ENCODE measurements at regions not wholly inside any gene's neighbourhood (a gene's known extent, or its start where the extent isn't known, plus 50 kb on each side); places are given as distances from the start of the nearest gene placed in this dataset.

DNA sequence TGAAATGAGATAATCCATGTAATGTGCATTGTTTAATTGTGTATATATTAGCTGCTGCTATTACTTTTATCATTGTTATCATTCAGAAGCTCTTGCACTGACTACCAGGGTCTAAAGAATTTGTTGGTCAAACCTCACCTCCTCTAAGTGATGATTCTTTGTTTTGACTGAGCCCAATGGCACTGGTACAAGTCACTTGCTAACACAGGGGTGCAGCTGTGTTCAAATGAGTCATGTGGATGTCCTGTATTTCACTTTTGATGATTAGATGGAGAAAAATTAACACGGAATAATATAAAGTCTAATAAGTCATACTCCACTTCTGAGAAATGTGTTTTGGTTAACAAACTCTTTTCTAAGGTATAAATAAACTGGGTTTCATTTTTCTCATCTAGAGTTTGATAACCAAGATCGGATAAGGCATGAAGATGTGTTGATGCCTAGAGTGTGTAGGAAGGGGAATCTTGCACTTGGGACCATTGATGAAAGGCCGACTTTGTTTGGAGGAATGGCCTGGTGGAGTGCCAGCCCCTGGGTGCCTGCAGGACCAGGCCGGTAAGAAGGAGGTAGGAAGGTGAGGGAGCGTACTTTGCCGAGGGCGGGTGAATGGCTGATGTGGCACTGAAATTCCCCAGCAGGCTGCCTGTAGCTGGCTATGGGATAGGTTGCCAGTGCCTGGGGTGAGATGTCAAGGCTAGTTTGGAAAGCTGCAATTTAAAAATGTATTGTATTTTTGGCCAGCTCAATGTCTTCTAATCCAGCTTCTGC lies 244.7 kb upstream of the ZPLD1 start:
- no peak for DNase-seq

DNA sequence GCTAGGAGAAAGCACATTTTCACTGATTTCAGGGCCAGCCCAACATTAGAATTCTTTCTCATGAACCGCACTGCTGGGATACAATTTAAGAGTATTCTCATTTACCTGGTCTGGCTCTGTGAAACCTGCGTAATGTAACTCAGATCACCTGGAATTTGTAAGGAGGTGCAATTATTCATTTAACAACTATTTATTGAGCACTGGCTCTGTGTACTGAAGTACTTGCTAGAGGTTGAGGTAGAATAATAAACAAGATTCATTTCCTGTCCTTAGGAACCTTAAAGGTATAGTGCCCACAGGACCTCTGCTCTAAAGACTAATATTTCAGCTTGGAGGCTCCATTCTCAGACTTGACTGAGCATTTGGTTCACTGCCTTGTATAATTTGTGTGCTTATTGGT lies 242.2 kb upstream of the ZPLD1 start:
- no peak for DNase-seq

DNA sequence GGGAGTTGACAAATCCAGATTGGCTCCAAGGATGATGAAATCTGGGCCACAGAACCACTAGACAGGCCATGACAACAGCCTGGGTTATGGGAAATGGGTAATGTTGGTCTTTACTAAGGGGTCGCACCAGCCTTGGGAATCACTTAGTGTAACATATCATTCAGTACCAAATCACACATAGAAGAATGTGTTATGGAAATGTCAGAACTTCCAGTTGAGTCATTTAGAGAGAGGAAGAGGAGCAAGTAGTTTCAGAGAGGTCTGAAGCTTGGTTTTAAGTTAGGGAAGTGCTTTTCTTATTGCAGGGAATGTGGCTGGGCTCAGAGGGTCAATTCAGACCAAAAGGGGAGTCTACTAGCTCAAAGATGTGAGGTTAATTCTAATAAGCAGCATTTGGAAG lies 241.6 kb upstream of the ZPLD1 start:
- no peak for DNase-seq

DNA sequence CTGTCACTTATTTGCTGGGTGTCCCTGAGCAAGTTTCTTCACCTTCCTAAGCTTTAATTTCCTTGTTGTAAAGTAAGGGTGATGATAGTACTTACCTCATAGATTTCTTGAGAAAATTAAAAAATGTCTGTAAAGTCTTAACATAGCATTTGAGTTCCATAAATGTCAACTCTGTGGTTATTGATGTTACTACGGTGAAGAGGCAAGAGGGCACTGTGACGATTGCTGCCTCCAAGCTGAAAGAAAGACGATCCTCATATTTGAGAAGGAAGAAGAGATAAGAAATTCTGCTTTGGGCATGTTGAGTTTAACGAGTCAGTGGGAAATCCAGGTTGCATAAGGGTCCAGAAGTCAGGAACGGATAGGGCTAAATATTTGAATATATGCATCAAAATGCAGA lies 240.8 kb upstream of the ZPLD1 start:
- DNase-seq, result no peak

DNA sequence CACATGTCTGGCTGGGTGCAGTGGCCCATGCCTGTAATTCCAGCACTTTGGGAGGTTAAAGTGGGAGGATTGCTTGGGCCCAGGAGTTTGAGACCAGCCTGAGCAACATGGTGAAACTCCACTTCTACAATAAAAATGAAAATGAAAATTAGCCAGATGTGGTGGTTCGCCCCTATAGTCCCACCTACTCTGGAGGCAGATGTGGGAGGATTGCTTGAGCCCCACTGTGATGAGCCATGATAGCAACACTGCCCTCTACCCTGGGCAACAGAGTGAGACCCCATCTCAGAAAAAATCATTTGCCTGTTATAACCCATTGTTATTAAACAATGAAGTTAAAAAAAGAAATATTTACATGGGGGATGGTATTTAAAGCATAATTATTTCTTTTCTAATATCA lies 240.1 kb upstream of the ZPLD1 start:
- DNase-seq, result no peak

DNA sequence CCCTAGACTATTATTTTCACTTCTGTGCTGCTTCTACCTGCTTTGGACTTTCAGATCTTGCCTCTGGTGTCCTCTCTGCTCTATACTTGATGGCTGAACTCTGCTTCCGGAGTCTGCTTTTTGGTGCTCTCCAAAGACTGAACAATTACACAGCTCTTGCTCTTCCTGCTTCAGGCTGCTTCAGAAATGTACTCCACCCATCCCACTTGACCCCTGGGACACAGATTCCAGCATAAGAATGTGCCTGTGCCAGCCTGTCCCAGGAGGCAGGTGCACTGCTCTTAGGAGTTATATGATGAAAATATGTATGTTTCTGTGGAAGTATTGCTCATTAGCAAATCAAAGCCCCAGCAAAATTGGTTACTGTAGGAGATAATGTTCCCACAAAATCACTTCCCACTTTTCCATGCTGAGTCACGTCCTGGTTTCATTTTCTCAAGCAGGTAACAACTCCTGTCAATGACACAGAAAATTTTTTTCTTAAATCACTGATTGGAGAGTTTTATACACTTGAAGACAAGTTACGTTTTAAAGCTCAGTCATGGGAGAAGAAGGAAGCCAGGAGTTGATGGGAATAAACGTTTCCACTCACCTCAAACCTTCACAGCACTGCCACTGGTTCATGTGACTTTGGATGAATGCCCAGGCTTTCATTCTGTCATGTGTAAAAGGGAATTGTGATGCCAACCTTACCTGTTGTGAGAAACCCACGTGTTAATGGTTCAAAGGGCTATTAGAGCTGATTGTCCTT lies 239.4 kb upstream of the ZPLD1 start:
- DNase-seq, result no peak

DNA sequence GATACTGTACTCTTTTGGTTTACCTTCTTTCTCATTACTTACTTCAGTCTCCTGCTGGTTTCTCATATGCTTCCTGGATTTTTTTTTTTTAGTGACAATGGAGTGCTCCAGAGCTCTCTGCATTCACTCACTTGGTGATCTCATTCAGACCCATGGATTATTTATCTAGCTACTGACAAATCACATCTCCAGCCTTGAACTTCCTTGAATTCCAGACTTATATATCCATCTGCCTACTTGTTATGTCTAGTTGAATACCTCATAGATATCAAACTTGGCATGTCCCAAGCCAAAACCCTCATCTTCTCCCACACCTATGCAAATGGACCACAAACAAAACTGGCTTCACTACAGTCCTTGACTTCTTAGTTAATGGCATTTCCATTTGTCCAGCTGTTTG lies 234.7 kb upstream of the ZPLD1 start:
- DNase-seq, result peak; percentile 59

DNA sequence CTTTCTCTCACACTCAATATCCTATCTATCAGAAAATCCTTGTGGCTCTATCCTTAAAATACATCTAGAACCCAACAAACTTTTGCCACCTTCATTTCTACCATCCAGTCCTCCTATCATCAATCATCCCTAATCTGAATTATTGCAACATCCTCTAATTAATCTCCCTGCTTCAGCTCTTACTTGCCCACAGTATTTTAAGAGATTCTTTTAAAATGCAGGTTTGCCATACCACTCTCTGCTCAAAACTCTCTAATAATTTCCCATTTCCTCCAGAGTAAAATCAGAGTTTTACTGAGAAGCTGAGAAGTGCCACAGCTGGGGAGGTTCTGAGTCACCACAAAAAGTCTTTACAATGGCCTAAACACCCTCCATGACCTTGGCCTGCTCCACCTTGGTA lies 234.3 kb upstream of the ZPLD1 start:
- no peak for DNase-seq

DNA sequence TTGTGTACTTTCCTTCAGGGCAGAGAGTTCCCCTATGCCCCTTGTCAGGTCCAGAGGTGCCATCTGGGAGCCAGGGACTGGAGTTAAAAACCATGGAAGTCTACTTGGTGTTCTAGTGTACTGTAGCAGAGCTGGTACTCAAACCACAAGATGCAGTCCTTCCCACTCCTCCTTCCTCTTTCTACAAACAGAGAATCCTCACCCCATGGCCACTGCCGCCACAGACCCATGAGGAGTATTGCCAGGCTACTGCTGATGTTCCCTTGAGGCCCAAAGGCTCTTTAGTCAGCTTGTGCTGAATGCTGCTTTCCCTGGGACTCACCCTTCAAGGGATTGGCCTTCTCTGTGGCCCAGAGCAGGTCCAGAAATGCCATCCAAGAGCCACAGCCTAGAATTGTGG lies 229.2 kb upstream of the ZPLD1 start:
- no peak for DNase-seq

DNA sequence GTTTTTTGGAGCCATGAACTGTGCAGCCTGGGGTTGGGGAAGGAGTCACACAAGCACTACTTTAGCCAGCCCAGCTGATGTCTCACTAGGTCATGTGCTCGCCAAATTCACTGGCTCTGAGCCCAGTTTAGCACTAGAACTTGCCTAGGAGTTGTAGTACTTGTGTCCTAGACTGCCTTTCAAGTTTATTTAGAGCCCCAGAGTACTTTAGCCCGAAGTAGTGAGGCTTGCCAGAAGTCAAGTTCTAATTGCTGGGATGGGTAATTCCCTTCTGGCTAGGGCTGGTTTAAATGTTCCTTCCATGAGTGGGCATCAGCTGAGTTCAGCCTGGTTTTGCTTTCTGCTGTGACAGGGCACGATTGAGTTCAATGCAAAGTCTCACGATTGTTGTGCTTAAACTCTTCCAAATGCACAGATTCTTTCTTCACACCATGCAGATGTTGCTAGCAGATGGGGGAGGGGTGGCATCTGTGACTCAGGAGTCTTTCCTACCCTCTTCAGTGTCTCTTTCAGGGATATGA lies 228.2 kb upstream of the ZPLD1 start:
- DNase-seq, result peak; percentile 71

DNA sequence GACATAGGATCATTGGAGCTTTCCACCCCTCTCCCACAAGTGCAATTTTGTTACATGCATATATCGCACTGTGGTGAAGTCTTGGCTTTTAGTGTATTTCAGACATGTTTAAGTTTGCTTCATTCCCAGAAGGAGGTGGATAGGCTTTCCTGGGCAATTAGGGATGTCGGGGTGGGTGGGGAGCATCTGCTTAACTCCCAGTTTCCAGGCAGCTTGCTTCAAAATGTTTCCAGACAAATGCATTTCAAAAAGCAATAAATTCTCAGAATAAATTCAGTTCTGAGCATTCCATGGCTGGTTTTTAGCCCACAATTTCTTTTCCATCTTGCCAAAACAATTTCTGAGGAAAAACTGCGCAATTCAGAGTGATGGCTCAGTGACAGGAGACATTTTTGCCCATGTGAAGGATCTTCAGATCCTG lies 227.7 kb upstream of the ZPLD1 start:
- peak; percentile 72 for DNase-seq

DNA sequence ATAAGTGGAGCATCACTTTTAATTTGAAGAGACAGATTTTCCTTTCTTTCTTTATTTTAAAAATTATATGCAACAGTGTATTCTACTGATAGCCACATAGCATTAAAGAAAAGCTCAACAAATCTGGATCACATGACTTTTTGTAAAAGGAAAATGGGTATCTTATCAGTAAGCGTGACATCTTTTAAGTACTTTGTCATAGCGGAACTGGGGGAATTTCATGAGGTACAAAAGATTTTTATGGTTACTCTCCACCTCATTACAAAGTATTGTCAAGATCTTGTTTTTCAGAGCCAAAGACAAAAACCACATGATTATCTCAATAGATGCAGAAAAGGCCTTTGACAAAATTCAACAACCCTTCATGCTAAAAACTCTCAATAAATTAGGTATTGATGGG lies 219.6 kb upstream of the ZPLD1 start:
- DNase-seq, result no peak

DNA sequence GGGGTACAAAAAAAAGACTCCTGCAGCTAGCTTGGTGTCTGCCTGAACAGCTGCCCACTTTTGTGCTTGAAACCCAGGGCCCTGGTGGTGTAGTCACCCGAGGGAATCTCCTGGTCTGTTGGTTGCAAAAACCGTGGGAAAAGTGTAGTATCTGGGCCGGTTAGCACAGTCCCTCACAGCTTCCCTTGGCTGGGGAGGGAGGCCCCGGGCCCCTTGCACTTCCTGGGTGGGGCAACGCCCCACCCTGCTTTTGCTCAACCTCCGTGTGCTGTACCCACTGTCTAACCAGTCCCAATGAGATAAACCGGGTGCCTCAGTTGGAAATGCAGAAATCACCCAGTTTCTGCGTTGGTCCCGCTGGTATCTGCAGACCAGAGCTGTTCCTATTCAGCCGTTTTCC lies 211.7 kb upstream of the ZPLD1 start:
- no peak for DNase-seq

DNA sequence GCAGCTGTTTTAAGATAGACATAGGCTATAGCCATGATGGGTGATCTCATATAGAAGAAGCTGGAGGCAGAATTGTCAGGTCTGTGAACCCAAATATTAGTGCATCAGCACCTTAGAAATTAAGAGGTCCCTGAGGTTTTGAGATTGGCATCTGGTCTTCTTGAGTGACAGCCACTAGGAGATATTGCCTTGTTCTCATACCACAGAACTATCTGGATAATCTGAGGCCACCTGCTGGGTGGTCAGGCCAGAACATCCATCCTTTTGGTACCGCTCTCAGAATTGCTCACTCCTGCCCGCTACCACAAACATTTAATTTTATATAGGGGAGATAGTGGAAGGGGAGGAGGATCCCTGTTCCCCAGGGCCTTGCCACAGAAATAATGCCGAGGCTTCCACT lies 210.6 kb upstream of the ZPLD1 start:
- peak; percentile 26 for DNase-seq

DNA sequence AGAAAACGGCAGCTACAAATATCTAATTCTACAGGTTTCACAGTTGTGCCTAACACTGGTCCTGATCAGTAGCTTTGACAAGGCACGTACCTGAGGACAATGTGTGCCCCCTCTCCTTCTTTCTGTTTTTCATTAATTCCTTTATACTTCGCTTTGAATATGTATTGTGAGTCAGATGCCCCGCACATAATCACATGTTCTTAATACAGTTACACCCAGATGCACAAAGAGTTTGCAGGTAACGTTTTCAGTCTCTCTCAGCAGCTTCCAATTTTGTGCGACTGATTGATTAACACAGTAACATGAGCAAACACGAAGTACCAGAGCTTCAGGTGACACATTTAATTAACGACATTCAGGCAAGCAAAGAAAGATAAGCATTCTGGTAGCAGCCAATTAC lies 209.8 kb upstream of the ZPLD1 start:
- DNase-seq, result no peak

DNA sequence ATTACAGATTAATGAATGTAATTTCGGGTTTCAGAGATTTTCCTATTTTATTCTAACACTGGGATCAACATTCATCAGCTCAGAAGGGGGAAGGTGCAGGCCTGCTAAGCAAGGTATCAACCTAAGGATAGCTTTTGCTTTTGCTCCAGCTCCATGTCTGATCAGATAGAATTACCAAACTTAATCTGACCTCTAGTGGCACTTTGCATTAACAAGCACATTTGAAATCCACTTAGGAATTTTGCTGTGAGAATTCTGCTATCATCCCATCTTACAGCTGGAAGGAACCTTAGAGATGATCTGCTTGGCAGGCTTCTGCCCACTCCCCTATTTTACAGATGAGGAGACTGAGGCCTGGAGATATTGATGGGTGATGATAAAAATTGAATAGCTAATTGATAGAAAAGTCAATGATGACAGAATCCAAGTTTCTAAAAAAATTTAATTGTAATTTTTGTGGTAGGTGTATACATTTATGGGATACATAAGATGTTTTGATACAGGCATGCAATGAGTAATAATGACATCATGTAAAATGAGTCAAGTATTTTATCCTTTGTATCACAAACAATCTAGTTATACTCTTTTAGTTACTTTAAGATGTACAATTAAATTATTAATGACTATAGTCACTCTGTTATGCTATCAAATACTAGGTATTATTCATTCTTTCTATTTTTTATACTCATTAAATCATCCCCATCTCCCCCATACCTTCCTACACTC lies 209.2 kb upstream of the ZPLD1 start:
- peak; percentile 70 for DNase-seq

DNA sequence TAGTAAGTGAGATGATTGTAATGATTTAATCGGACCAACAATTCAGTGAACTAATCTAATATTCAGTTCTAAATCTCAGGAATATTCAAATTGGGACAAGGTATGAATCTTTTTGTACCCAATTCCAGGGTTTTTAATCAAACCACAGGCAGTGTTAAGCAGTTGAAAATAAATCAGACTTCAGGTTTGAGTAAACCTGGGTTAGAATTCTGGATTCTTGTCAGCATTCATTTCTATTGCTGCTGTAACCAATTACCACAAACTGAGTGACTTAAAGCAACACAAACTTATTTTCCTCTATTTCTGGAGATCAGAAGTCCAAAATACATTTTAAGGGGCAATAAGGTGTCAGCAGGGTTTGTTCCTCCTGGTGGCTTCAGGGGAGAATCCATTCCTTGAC lies 208.4 kb upstream of the ZPLD1 start:
- DNase-seq, result no peak

DNA sequence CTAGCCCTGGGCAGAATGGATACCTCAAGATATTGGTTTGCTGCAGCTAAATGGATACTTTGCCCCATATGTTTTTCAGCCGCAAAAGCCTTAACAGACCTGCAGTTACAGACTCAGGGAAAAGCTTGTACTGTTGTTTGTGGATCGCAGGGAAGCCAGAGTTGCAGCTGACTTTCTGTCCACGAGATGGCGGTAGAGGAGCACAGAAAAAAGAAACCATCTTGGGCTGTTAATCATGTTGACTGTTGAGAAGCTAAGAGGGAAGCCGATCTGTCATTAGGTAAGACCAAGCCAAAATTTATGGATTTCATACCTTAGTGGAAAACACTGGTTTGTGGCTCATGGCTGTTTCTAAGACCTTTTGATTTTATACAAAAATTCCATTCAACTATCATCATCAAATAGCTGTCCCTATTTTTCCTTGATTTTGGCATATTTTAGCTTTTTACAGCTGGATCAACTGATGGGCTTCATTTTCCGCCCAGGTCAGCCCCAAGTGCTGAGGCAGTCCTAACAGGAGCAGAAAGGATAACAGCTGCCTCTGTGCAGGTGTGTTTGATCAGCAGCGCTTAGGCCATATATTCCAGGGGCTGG lies 205.7 kb upstream of the ZPLD1 start:
- DNase-seq, result peak; percentile 73

DNA sequence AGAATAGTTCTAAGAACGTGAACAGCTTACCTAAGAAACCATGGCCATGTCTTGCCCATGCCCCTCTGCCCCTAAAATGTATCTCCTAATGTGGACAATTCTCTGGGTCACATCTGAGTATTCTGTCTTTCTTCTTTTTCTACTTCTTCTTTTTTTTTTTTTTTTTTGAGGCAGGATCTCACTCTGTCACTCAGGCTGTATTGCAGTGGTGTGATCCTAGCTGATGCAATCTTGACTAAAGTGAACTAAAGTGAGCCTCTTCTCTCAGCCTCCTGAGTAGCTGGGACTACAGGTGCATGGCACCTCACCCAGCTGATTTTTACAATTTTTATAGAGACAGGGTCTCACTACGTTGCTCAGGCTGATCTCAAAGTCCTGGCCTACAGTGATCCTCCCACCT lies 204.8 kb upstream of the ZPLD1 start:
- no peak for DNase-seq

DNA sequence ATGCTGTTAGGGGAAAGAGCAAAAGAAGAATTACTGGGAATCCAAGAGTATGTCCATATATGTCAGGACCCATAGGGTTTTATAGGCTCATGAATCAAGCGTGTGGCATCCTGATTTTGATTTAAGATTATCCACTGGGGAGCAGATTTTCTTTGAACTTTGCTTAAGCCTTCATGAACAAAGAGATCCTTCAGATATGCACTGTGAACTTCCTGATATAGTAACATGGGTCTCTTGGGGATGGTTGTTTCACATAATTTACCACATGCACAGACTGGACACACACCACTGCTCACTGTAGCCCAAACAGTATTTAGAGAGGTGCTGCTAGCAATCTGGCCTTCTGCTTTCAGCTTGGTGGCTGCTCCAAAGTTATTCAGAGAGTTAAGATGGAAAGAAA lies 200.9 kb upstream of the ZPLD1 start:
- peak; percentile 14 for DNase-seq

DNA sequence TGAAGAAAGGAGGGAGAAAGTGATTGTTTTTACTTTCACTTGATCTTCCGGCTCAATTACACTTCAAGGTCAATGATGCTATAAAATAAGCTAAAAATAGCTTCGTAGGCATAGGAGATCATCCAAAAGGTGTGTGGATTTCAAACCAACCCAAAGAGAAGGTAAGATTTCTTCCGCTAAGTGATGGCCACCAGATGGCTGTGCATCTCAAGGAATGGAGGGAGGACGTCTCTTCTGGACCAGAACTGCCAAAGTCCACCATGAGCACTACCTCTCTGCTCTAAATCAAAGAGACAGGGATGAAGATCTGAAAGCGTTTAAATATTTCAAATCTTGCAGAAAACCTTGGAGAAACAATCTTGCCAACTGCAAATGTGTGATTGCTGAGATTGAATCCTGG lies 199.1 kb upstream of the ZPLD1 start:
- DNase-seq, result no peak

DNA sequence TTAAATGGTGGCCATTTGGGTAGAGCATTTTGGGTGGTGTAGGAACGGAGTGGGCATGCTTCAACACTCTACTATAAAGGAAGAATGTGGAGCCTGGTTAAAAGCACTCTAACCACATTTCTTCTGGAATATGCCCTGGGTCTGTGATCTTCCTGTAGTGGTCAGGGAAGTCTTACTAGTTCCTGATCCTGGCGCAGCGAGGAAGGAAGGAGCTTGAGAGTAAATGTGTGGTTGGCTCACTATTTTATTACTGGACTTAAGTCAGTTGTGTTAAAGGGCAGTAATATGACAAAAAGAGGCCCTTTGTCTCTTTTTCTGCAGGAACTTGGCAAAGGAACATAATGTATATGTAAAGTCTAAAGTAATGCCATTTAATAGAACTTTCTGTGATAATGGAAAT lies 197.6 kb upstream of the ZPLD1 start:
- DNase-seq, result no peak

DNA sequence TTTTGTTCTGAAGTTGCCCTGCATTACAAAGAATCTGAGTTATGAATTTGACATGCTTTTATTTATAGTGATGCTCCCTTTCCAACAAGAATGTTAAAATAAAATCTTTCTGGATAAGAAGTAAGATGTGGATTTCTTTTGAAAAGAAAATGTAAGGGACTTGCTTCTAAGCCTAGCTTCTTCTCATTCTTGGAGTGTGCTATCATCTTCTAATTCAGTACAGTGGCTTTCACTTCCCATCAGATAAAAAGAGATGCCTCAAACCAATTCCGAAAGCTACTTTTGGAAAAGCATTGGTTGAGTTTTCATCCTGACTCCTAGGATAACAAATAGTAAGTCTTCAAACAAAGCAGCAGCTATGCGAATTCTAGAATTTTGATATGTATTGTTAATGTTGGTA lies 197.0 kb upstream of the ZPLD1 start:
- no peak for DNase-seq

Measured in fibroblast of skin of scalp (primary cell).